ENCODE measurements at regions not wholly inside any gene's neighbourhood (a gene's known extent, or its start where the extent isn't known, plus 50 kb on each side); places are given as distances from the start of the nearest gene placed in this dataset.

GRCh38 chr2:15700131-15700530 is 108.5 kb downstream of the DDX1 start:
- no peak for DNase-seq
- H3K4me1 ChIP-seq, result no peaks in the 10 kb centered on the region
- TF ChIP-seq CTCF (IDR thresholded peaks at IDR 0.05) (no peak), POLR2A (IDR thresholded peaks at IDR 0.05) (no peak)
- no peak overlapping the region for H3K27ac ChIP-seq
- H3K36me3 ChIP-seq, result no peaks in the 10 kb centered on the region
- H3K27me3 ChIP-seq, result no peaks in the 10 kb centered on the region
- no peaks in the 10 kb centered on the region for H3K9me3 ChIP-seq
- H3K4me3 ChIP-seq, result no peak overlapping the region

GRCh38 chr2:15700599-15701340 is 109.1 kb downstream of the DDX1 start:
- Histone ChIP-seq H3K27ac (no peak overlapping the region), H3K36me3 (no peaks in the 10 kb centered on the region), H3K4me1 (no peaks in the 10 kb centered on the region), H3K9me3 (no peaks in the 10 kb centered on the region), H3K4me3 (no peak overlapping the region), H3K27me3 (no peaks in the 10 kb centered on the region)
- DNase-seq, result no peak
- no peak for TF ChIP-seq CTCF (IDR thresholded peaks at IDR 0.05)
- no peak for TF ChIP-seq POLR2A (IDR thresholded peaks at IDR 0.05)

- DNase-seq, result peak in 2 of 3 donors; percentile 53
- Histone ChIP-seq H3K4me1 (no peaks in the 10 kb centered on the region), H3K27ac (no peak overlapping the region), H3K27me3 (no peaks in the 10 kb centered on the region), H3K9me3 (no peaks in the 10 kb centered on the region), H3K4me3 (no peak overlapping the region), H3K36me3 (no peaks in the 10 kb centered on the region)
- TF ChIP-seq POLR2A (IDR thresholded peaks at IDR 0.05) (no peak), CTCF (IDR thresholded peaks at IDR 0.05) (no peak)
Measured at GRCh38 chr2:15701341-15701907, 109.8 kb downstream of the DDX1 start.

GRCh38 chr2:15701991-15702390 is 110.3 kb downstream of the DDX1 start:
- Histone ChIP-seq H3K27ac (no peak overlapping the region), H3K9me3 (no peaks in the 10 kb centered on the region), H3K4me1 (no peaks in the 10 kb centered on the region), H3K4me3 (no peak overlapping the region), H3K36me3 (no peaks in the 10 kb centered on the region), H3K27me3 (no peaks in the 10 kb centered on the region)
- TF ChIP-seq POLR2A (IDR thresholded peaks at IDR 0.05) (no peak), CTCF (IDR thresholded peaks at IDR 0.05) (no peak)
- DNase-seq, result no peak

- TF ChIP-seq CTCF (IDR thresholded peaks at IDR 0.05), result no peak
- TF ChIP-seq POLR2A (IDR thresholded peaks at IDR 0.05), result no peak
- H3K36me3 ChIP-seq, result no peaks in the 10 kb centered on the region
- H3K9me3 ChIP-seq, result no peaks in the 10 kb centered on the region
- no peaks in the 10 kb centered on the region for H3K27me3 ChIP-seq
- no peaks in the 10 kb centered on the region for H3K4me1 ChIP-seq
- no peak overlapping the region for H3K27ac ChIP-seq
- no peak overlapping the region for H3K4me3 ChIP-seq
- DNase-seq, result no peak
Measured at GRCh38 chr2:15702452-15702851, 110.8 kb downstream of the DDX1 start.

All from Peyer's patch (tissue), 4 donors.